Sigmoid colon (tissue), 6 donors: ENCODE measurements at regions not wholly inside any gene's neighbourhood (a gene's known extent, or its start where the extent isn't known, plus 50 kb on each side); places are given as distances from the start of the nearest gene placed in this dataset.
"Not testable (repeated sequence)": the region's sequence is repeated elsewhere in the genome, so short reads cannot be mapped to it uniquely, and the experiment has no call there.

ENCODE experiments used
- DNase-seq: peaks from one replicate; pipeline ENCODE4 v3.0.0-alpha.2; 2019
- H3K27ac ChIP-seq, 4 donors: fragments of 200-600 bp; sonication (generic); one replicate each; pipeline ENCODE4 v1.5.1; 2016 to 2019; ENCODE audit warnings: mild to moderate bottlenecking in 1 of 4
- H3K27me3 ChIP-seq, 3 donors: fragments of 200-600 bp; sonication (generic); one replicate each; pipeline ENCODE4 v1.5.1; 2019; ENCODE audit warnings: mild to moderate bottlenecking in 1 of 3
- H3K36me3 ChIP-seq, 4 donors: fragments of 200-600 bp; sonication (generic); one replicate each; pipeline ENCODE4 v1.5.1; 2016 to 2019
- H3K4me1 ChIP-seq, 4 donors: fragments of 200-600 bp; sonication (generic); one replicate each; pipeline ENCODE4 v1.5.1; 2017 to 2019
- H3K4me3 ChIP-seq, 4 donors: fragments of 200-600 bp; sonication (generic); one replicate each; pipeline ENCODE4 v1.5.1; 2017 to 2019; ENCODE audit warnings: mild to moderate bottlenecking in 2 of 4, moderate library complexity in 1 of 4
- H3K9me3 ChIP-seq, 4 donors: fragments of 200-600 bp in 3 of 4; sonication (generic) in 3 of 4; one replicate each; pipeline versions ENCODE4 v1.5.1 to v1.6.1; 2013 to 2019
- EP300 ChIP-seq, 4 donors: sonication (generic); formaldehyde crosslinking; IDR thresholded peaks; one replicate each; pipeline ENCODE4 v1.6.1; 2017; ENCODE audit warnings: antibody characterized with exemption in 4 of 4
- POLR2A ChIP-seq, 2 donors: fragments of 450-650 bp; IDR thresholded peaks; one replicate each; pipeline ENCODE4 v1.6.1; 2016; ENCODE audit warnings: antibody characterized with exemption in 2 of 2, mild to moderate bottlenecking in 2 of 2, moderate library complexity in 2 of 2
- POLR2AphosphoS5 ChIP-seq, 4 donors: sonication (generic); formaldehyde crosslinking; IDR thresholded peaks; one replicate each; pipeline ENCODE4 v1.6.1; 2017; ENCODE audit warnings: antibody characterized with exemption in 4 of 4
- WGBS, 2 donors: extraction: QIAGEN DNeasy Blood & Tissue Kit; methylation state at CpG; one replicate each; pipeline ENCODE4 v1.1.7; 2013; 5-methylcytosine and 5-hydroxymethylcytosine counted together
- intact Hi-C: fragments of 100-400 bp; cut with DNase I; formaldehyde crosslinking; loops from one replicate; pipeline ENCODE4 v1.15.1; 2023
- TF ChIP-seq, protein P1 (sequence below), 4 experiments: fragments of 450-650 bp in 3 of 4; fragments of 200-600 bp in 1 of 4; IDR thresholded peaks; one replicate each; pipeline ENCODE4 v1.5.1; 2016 to 2019; ENCODE audit warnings: antibody characterized with exemption in 4 of 4, mild to moderate bottlenecking in 3 of 4, moderate library complexity in 2 of 4
- donor health status: healthy with polysubstance abuse.
- donor health status: healthy.

DNA sequence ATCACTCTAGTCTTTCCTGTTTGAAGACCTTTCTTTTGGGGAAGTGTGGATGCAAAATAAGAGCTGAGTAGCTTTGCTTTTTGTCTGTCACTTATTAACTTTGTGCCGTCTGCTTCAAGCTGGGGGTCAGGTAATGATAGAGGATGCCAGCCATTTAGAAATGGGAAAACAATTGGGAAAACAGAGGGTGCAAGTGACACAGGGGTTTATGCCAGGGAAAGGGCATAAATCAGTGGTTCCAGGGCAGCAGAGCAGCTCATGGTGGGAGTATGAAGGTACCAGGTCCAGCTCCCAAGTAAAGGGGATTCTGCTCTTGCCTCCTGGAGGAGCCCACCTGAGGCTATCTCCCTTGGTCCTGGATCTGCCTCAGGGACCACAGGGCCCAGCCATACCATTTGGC lies 91.9 kb upstream of the GPR50 start:
- TF ChIP-seq, protein P1, sequence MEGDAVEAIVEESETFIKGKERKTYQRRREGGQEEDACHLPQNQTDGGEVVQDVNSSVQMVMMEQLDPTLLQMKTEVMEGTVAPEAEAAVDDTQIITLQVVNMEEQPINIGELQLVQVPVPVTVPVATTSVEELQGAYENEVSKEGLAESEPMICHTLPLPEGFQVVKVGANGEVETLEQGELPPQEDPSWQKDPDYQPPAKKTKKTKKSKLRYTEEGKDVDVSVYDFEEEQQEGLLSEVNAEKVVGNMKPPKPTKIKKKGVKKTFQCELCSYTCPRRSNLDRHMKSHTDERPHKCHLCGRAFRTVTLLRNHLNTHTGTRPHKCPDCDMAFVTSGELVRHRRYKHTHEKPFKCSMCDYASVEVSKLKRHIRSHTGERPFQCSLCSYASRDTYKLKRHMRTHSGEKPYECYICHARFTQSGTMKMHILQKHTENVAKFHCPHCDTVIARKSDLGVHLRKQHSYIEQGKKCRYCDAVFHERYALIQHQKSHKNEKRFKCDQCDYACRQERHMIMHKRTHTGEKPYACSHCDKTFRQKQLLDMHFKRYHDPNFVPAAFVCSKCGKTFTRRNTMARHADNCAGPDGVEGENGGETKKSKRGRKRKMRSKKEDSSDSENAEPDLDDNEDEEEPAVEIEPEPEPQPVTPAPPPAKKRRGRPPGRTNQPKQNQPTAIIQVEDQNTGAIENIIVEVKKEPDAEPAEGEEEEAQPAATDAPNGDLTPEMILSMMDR (IDR thresholded peaks at IDR 0.05) = no peak
- no peak for TF ChIP-seq EP300 (IDR thresholded peaks at IDR 0.05)
- no peak for TF ChIP-seq POLR2A (IDR thresholded peaks at IDR 0.05)
- Histone ChIP-seq H3K4me3 (no peak overlapping the region), H3K27ac (no peak overlapping the region), H3K36me3 (no peaks in the 10 kb centered on the region), H3K4me1 (peaks cover 0 to 6% (median 0%) of the 10 kb centered on the region in 4 donors), H3K9me3 (no peaks in the 10 kb centered on the region), H3K27me3 (no peaks in the 10 kb centered on the region)
- WGBS, 2 donors = 48 to 73% methylated on average over 1 of the region's 1 CpG
- intact Hi-C loops = loop anchor here (10.0 kb wide), 1 partner anchor 180 kb away; no protein-coding TSS in a partner anchor
- no peak for DNase-seq

DNA sequence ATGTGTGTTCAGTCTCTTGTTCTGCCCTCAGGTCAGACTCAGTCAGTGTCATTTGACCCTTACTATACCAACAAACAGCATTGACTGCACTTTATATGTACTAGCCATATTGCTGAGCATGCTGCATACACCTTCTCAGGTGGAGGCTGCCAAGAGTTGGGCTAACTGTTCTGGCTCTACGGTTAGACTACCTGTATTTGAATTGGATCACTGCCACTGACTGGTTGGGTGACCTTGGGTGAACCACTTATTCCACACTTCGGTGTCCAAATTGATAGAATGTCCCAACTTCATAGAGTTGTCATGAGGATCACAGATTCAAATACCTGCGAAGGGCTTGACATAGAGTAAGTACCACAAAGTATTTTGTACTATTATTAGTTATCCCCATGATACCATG lies 91.2 kb upstream of the GPR50 start:
- no peaks in the 10 kb centered on the region for H3K27me3 ChIP-seq
- H3K9me3 ChIP-seq = no peaks in the 10 kb centered on the region
- no peak overlapping the region for H3K27ac ChIP-seq
- H3K36me3 ChIP-seq = no peaks in the 10 kb centered on the region
- no peak overlapping the region for H3K4me3 ChIP-seq
- intact Hi-C loops = loop anchor here (10.0 kb wide), 1 partner anchor 180 kb away; no protein-coding TSS in a partner anchor
- TF ChIP-seq, protein P1 (IDR thresholded peaks at IDR 0.05) = no peak
- TF ChIP-seq EP300 (IDR thresholded peaks at IDR 0.05) (no peak), POLR2A (IDR thresholded peaks at IDR 0.05) (no peak), POLR2AphosphoS5 (IDR thresholded peaks at IDR 0.05) (no peak)
- DNase-seq = no peak
- WGBS, 2 donors = 46 to 76% methylated on average over 3 of the region's 3 CpGs
- H3K4me1 ChIP-seq = peaks cover 0 to 6% (median 0%) of the 10 kb centered on the region in 4 donors

DNA sequence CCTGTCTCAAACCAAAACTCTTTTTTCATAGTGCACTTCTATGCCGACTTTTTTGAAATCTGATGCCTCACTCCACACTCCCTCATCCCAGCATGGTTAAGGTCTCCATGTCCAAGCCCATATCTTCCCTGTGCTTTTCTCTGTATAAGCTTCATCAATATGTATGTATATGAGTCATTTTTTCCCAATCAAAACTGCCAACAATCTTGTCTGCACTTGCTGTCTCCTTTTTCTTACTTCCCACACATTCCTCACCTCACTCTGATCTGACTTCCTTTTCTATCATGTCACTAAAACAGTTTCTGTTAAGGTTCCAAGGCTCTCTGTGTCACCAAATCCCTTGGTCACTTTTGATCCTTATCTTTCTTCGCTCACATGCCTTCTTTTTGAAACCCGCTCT lies 88.2 kb upstream of the GPR50 start:
- no peaks in the 10 kb centered on the region for H3K4me1 ChIP-seq
- no peaks in the 10 kb centered on the region for H3K27me3 ChIP-seq
- no peak overlapping the region for H3K4me3 ChIP-seq
- no peak for DNase-seq
- intact Hi-C loops = loop anchor here (10.0 kb wide), 1 partner anchor 183 kb away; no protein-coding TSS in a partner anchor
- H3K36me3 ChIP-seq = no peaks in the 10 kb centered on the region
- TF ChIP-seq POLR2AphosphoS5 (IDR thresholded peaks at IDR 0.05) (no peak), POLR2A (IDR thresholded peaks at IDR 0.05) (no peak), EP300 (IDR thresholded peaks at IDR 0.05) (no peak)
- TF ChIP-seq, protein P1 (IDR thresholded peaks at IDR 0.05) = no peak
- 74 to 82% methylated on average over 3 of the region's 3 CpGs for WGBS, 2 donors
- no peaks in the 10 kb centered on the region for H3K9me3 ChIP-seq
- H3K27ac ChIP-seq = no peak overlapping the region

DNA sequence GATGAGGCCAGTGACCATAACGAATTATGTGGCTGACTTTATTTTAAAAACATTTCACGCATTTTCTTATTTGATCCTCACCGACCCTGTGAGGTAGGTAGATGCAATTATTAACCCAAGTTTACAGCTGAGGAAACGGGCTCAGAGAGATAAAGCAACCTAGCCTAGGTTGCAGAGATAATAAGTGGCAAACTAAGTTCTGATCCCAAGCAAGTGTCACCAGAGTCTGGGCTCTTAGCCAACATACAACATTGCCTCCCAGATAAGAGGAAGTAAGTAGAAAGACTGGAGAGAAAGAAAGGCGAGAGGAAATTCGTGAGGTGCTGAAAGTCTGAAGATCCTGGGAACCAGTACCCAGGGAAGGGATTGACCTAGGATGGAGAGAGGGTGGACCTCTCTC lies 77.4 kb upstream of the GPR50 start:
- 13 to 20% methylated on average over 6 of the region's 6 CpGs for WGBS, 2 donors
- Histone ChIP-seq H3K4me1 (no peaks in the 10 kb centered on the region), H3K27ac (no peak overlapping the region), H3K27me3 (no peaks in the 10 kb centered on the region), H3K36me3 (no peaks in the 10 kb centered on the region), H3K9me3 (no peaks in the 10 kb centered on the region), H3K4me3 (no peak overlapping the region)
- DNase-seq = no peak
- intact Hi-C loops = no loop called here
- TF ChIP-seq, protein P1 (IDR thresholded peaks at IDR 0.05) = no peak
- TF ChIP-seq POLR2A (IDR thresholded peaks at IDR 0.05) (no peak), POLR2AphosphoS5 (IDR thresholded peaks at IDR 0.05) (no peak), EP300 (IDR thresholded peaks at IDR 0.05) (no peak)

DNA sequence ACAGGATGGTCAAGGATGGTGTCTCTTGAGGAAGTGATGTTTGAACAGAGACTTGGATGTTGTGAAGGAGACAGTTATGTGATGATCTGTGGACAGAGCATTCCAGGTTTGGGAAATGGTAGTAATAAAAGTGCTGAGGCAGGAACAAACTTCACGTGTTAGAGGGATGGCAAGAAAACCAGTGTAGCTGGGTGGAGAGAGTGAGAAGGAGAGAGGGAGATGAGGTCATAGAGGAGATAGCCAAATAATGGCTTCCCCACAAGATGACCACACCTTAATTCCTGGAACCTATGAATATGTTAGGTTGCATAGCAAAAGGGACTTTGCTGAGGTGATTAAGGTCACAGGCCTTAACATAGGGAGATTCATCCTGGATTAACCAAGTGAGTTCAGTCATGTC lies 75.6 kb upstream of the GPR50 start:
- no peak overlapping the region for H3K27ac ChIP-seq
- no peak for TF ChIP-seq POLR2A (IDR thresholded peaks at IDR 0.05)
- TF ChIP-seq, protein P1 (IDR thresholded peaks at IDR 0.05) = no peak
- no peak for TF ChIP-seq POLR2AphosphoS5 (IDR thresholded peaks at IDR 0.05)
- TF ChIP-seq EP300 (IDR thresholded peaks at IDR 0.05) = no peak
- intact Hi-C loops = no loop called here
- H3K4me3 ChIP-seq = no peak overlapping the region
- H3K4me1 ChIP-seq = no peaks in the 10 kb centered on the region
- no peaks in the 10 kb centered on the region for H3K27me3 ChIP-seq
- 50 to 71% methylated on average over 1 of the region's 1 CpG for WGBS, 2 donors
- no peaks in the 10 kb centered on the region for H3K9me3 ChIP-seq
- no peak for DNase-seq
- H3K36me3 ChIP-seq = no peaks in the 10 kb centered on the region

DNA sequence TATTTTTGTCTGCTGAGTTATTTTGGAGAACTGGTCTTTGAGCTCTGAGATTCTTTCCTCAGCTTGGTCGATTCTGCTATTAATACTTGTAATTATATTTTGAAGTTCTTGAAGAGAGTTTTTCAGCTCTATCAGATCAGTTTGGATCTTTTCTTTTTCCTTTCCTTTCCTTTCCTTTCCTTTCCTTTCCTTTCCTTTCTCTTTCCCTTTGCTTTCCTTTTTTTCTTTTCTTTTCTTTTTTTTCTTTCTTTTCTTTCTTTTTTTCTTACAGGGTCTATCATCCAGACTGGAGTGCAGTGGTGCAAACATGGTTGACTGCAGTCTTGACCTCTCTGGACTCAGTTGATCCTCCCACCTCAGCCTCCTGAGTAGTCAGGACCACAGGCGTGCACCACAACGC lies 63.2 kb upstream of the GPR50 start:
- H3K27me3 ChIP-seq, H3K9me3 ChIP-seq, H3K4me3 ChIP-seq, intact Hi-C loops, H3K27ac ChIP-seq, H3K4me1 ChIP-seq, DNase-seq, H3K36me3 ChIP-seq: not testable (repeated sequence)
- 79 to 89% methylated on average over 3 of the region's 3 CpGs for WGBS, 2 donors
